T-helper 2 cell (primary cell): ENCODE measurements at regions not wholly inside any gene's neighbourhood (a gene's known extent, or its start where the extent isn't known, plus 50 kb on each side); places are given as distances from the start of the nearest gene placed in this dataset.

Source experiments
- DNase-seq, 5 experiments: peaks; one replicate each; pipeline versions ENCODE4 v3.0.0 to v3.0.0-alpha.2; 2012 to 2022

- peak in 1 of 5 experiments; percentile 22 for DNase-seq
Measured at GRCh38 chr3:70840106-70840870, 527.9 kb upstream of the MDFIC2 start.

- no peak for DNase-seq
Measured at GRCh38 chr3:70833239-70833960, 521.0 kb upstream of the MDFIC2 start.

DNA sequence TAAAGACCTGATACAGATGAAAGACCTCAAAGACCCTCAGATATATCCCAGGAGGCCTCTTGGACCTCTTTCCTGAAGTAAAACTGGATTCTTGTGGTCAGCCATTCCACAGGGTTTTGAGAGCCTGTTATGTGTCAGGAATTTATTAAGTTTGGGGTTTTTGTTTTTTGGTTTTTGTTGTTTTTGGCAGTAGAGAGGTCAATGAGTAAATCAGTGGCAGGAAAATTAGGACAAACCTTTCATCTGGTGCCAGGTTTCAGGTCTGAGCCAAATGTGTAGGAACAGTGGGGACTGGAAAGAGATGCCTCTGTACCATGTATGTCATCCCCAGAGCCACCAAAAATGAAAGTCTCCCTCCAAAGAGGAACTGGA, 520.4 kb upstream of the MDFIC2 start:
- DNase-seq, result no peak

DNA sequence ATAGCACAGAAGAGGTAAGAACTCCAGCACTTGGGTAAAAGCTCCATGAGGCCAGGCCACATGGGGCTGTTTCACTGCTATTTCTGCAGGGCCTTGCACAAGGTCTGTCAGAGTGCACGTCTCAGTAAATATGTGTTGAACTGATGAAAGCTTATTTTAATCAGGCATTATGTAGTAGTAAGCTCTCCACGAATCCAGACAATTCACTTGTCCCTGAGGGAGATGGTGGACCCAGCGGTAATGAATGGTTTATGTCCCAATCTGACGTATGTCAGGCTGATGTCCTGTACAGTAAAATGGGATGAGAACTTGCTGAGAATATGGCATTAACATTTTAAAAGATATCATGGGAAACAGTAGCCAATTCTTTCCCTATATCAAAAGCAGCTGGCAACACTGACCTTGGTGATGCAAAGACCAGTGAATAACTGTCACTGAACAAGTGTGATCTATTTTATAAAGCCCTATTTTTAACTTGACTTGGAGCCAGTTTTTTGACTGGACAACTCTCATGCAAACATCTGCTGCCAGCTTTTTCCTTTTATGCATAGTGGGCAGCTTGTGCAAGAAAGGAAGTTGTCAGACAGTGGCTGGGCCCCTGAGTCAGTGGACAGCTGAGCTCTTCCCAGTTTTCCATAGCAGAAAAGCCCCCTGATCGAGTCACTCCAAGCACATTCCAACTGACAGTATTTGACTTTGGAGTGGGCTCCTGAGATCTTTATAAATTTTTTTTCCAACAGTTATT, 519.8 kb upstream of the MDFIC2 start:
- DNase-seq, result no peak

DNA sequence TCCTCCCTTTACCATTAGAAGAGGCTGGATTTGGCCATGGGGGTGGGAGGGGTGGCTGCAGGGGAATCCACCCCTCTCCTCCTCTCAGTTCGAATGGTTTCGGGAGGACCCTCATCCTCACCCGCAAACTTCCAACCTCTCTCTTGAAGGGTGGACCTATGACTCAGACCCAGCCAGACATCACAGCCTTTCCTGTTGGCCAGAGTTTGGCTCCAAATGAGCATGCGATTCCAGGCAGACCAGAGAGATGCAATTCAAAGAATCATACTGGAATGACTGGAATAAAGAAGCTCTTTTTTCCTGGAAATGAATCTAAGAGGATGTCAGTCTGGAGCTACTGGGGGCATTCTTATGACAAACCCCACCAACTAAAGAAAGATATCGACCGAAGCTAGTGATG, 516.7 kb upstream of the MDFIC2 start:
- DNase-seq, result no peak

DNA sequence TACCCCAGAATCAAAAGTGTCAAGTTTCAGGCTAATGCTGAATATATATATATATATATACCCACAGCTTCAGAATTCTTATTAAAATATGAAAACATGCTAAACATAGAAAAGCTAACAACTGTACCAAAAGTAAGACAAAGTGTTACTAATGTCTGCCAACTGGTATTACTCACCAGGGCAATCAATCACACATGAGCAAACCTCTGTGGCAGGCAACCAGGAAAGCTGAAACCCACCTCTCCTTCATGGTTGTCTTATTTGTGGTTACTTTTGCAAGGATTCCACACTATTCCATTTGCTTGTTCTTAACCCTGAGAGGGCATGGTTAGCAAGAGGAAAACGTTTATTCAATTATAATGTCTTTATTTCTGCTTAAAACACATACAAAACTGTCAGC, 512.3 kb upstream of the MDFIC2 start:
- DNase-seq, result no peak

DNA sequence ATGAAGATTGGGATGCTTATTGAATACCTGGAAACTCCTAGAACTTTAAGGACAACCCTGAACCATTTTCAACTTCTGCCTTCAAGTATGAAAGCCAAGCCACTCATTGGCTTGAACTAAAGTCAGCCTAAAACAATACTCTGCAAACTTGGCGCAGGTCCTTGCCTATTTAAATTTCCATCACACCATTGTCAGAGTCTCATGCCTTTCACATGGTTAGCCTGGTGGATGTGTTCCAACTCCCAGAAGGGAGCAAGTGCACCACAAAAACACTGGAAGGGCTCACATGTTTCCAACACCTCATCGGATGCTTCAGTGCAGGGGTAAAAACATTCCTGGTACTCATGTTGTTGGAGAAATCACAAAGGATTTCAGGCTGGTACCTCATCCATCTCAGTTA, 511.6 kb upstream of the MDFIC2 start:
- no peak for DNase-seq

DNA sequence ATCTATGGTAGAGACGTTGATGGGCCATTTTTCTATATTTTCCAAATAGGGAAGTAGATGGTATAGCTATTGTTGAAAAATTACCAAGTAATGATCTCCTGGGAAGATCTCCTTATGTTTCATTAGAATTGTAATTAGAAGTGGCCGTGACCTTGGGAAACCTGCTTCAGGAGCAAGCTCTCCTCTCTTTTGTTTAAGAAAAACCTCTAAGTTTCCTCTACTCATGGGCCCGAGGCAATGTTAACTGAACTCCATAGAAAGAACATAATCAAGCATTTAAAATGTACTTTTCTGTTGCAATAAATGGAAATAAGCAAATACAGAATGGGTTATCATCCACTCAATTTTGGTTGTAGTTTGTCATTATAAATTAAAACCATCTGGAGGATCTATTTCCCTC, 511.2 kb upstream of the MDFIC2 start:
- DNase-seq, result no peak

GRCh38 chr3:70822669-70823068, 510.2 kb upstream of the MDFIC2 start:
- DNase-seq, result no peak

- DNase-seq, result no peak
Measured at GRCh38 chr3:70821602-70822001, 509.2 kb upstream of the MDFIC2 start.

GRCh38 chr3:70820397-70820796, 508.0 kb upstream of the MDFIC2 start:
- no peak for DNase-seq

DNA sequence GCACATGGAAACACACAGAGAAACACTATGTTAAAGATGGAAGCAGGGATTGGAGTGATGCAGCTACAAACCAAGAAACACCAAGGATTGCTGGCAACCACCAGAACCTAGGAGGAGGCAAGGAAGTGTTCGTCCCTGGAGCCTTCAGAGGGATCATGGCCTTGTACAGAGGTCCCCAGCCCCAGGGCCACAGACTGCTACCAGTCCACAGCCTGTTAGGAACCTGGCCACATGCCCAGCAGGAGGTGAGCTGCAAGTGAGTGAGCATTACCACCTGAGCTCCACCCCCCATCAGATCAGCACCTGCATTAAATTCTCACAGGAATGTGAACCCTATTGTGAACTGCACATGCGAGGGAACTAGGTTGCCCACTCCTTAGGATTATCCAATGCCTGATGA, 505.7 kb upstream of the MDFIC2 start:
- no peak for DNase-seq

DNA sequence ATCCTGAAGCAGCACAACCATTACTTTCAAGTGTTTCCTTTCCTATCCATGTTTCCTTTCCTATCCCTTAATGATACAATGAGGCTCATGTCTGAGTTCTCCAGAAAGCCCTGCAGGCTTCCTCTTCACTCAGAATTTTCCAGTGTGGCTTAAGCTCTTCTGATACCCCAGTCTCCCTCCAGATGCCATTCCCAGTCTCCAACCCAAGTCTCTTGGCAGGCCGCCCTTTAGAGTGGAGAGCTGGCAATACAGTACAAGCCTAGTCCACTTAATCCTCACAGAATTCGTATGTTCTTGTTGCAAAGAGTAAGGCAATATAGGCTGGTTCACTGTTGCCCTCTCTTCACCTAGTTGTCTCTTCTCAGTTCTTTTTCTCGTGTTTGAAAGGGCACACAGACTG, 503.9 kb upstream of the MDFIC2 start:
- DNase-seq, result no peak

- DNase-seq, result no peak
Measured at GRCh38 chr3:70815817-70816216, 503.4 kb upstream of the MDFIC2 start.

- no peak for DNase-seq
Measured at GRCh38 chr3:70813311-70813710, 500.9 kb upstream of the MDFIC2 start.

- peak in 1 of 5 experiments; percentile 4 for DNase-seq
Measured at GRCh38 chr3:70811880-70812279, 499.4 kb upstream of the MDFIC2 start.

- no peak for DNase-seq
Measured at GRCh38 chr3:70808881-70809280, 496.4 kb upstream of the MDFIC2 start.

DNA sequence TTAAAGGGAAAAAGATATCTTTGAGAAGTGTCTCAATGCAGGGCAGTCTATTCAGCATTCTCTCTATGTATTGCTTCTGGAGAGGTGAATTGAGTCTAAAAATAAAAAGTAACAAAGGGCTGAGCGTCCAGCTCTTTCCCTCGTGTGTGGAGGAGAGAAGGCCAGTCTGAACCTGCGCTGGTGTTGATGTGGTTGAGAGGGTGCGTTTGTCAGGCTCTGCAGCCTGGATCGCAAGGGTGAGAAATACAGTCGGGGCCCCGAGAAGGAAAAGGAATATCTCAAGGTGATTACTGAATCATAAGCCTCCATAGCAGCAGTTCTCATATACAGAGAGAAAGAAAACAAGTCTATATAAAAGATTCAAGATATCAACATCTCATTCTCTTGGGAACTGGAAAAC, 494.1 kb upstream of the MDFIC2 start:
- no peak for DNase-seq

DNA sequence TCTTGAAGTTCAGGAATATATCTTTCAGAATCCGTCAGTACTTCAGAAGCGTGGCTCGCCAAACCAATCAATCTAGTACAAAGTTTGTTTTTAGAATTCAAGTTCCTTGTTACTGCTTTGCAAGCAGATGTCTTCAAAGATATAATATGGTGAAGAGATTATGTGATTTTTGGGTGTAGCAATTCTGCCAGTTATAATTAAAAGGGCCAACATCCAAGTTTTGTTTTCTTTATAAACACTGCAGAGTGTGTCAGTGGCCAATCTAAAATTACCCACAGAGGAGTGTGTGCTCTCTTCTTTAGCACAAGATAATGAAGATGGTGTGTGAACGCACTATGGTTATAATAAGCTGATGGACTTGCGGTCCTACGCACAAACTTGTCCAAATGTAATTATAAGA, 493.6 kb upstream of the MDFIC2 start:
- no peak for DNase-seq

GRCh38 chr3:70805061-70805889, 492.8 kb upstream of the MDFIC2 start:
- no peak for DNase-seq

DNA sequence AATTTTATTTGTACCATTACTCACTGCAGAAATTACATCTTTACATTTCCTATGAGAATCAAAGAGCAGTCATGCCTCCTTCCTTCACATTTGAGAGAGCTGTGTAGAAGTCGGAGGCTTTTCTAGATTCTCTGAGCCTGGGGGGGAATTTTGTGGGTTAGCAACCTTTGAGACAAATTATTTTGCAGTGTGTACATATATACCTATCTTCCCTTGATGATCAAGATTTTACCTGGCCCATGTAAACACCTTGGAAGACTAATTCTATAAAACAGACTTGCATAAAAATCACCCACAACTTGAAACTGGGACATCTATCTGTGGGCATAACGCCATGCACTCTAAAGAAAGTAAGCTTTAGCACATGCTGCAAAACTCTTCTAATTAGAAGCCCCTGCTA, 491.5 kb upstream of the MDFIC2 start:
- no peak for DNase-seq

GRCh38 chr3:70803319-70803718, 490.9 kb upstream of the MDFIC2 start:
- DNase-seq, result peak in 1 of 5 experiments; percentile 21

DNA sequence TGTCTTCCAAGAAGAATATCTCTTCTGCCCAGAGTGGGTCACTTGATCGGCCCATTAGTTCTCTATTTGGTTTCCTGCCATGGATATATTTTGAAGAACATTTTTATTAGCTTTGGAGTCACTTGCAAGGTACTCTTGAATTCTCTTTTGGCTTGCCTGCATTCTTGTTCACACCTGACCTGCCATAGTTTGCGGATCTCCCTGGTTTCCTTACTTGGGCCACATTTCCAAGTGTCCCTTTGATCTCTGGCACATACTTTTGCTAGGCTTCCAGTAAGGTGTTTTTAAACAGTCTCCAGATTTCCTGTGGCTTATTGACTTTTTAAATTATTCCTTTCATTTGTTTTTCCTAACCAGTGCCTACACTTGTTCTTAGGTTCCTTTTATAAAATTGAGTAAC, 488.5 kb upstream of the MDFIC2 start:
- DNase-seq, result no peak
